ENCODE measurements at regions not wholly inside any gene's neighbourhood (a gene's known extent, or its start where the extent isn't known, plus 50 kb on each side); places are given as distances from the start of the nearest gene placed in this dataset.

- Mint-ChIP-seq H3K27me3 (no peaks in the 10 kb centered on the region), H3K9me3 (no peaks in the 10 kb centered on the region), H3K4me3 (no peak overlapping the region), H3K4me1 (no peaks in the 10 kb centered on the region), H3K36me3 (no peaks in the 10 kb centered on the region), H3K27ac (no peak overlapping the region)
Measured at GRCh38 chr11:38476808-38477575, 1879.0 kb upstream of the RAG2 start.

GRCh38 chr11:38461751-38462150 lies 1863.7 kb upstream of the RAG2 start:
- H3K9me3 Mint-ChIP-seq: peaks cover 4% of the 10 kb centered on the region
- H3K27ac Mint-ChIP-seq: no peak overlapping the region
- no peak overlapping the region for H3K4me3 Mint-ChIP-seq
- no peaks in the 10 kb centered on the region for H3K27me3 Mint-ChIP-seq
- H3K4me1 Mint-ChIP-seq: no peaks in the 10 kb centered on the region
- H3K36me3 Mint-ChIP-seq: no peaks in the 10 kb centered on the region

GRCh38 chr11:38460896-38461295 lies 1862.9 kb upstream of the RAG2 start:
- Mint-ChIP-seq H3K4me1 (no peaks in the 10 kb centered on the region), H3K27ac (no peak overlapping the region), H3K36me3 (no peaks in the 10 kb centered on the region), H3K27me3 (no peaks in the 10 kb centered on the region), H3K9me3 (no peaks in the 10 kb centered on the region), H3K4me3 (no peak overlapping the region)

GRCh38 chr11:38460429-38460828 lies 1862.4 kb upstream of the RAG2 start:
- H3K27me3 Mint-ChIP-seq: no peaks in the 10 kb centered on the region
- no peaks in the 10 kb centered on the region for H3K9me3 Mint-ChIP-seq
- no peak overlapping the region for H3K27ac Mint-ChIP-seq
- H3K36me3 Mint-ChIP-seq: no peaks in the 10 kb centered on the region
- H3K4me3 Mint-ChIP-seq: no peak overlapping the region
- H3K4me1 Mint-ChIP-seq: no peaks in the 10 kb centered on the region

- Mint-ChIP-seq H3K4me1 (no peaks in the 10 kb centered on the region), H3K36me3 (no peaks in the 10 kb centered on the region), H3K27ac (no peak overlapping the region), H3K27me3 (no peaks in the 10 kb centered on the region), H3K4me3 (no peak overlapping the region), H3K9me3 (no peaks in the 10 kb centered on the region)
Measured at GRCh38 chr11:38456371-38456770, 1858.3 kb upstream of the RAG2 start.

- no peak overlapping the region for H3K27ac Mint-ChIP-seq
Measured at GRCh38 chr11:38448284-38448683, 1850.2 kb upstream of the RAG2 start.

GRCh38 chr11:38446336-38446735 lies 1848.3 kb upstream of the RAG2 start:
- Mint-ChIP-seq H3K9me3 (no peaks in the 10 kb centered on the region), H3K4me1 (no peaks in the 10 kb centered on the region)

More at GRCh38 chr11:38448284-38448683, 1850.2 kb upstream of the RAG2 start:
- H3K9me3 Mint-ChIP-seq: no peaks in the 10 kb centered on the region
- H3K27me3 Mint-ChIP-seq: no peaks in the 10 kb centered on the region
- H3K4me1 Mint-ChIP-seq: no peaks in the 10 kb centered on the region
- H3K36me3 Mint-ChIP-seq: no peaks in the 10 kb centered on the region
- H3K4me3 Mint-ChIP-seq: no peak overlapping the region

GRCh38 chr11:38438091-38438490 lies 1840.1 kb upstream of the RAG2 start:
- no peak overlapping the region for H3K4me3 Mint-ChIP-seq
- no peaks in the 10 kb centered on the region for H3K4me1 Mint-ChIP-seq
- no peak overlapping the region for H3K27ac Mint-ChIP-seq
- no peaks in the 10 kb centered on the region for H3K9me3 Mint-ChIP-seq
- no peaks in the 10 kb centered on the region for H3K36me3 Mint-ChIP-seq
- H3K27me3 Mint-ChIP-seq: no peaks in the 10 kb centered on the region

More at GRCh38 chr11:38446336-38446735, 1848.3 kb upstream of the RAG2 start:
- no peak overlapping the region for H3K4me3 Mint-ChIP-seq
- H3K27ac Mint-ChIP-seq: no peak overlapping the region
- H3K36me3 Mint-ChIP-seq: no peaks in the 10 kb centered on the region
- H3K27me3 Mint-ChIP-seq: no peaks in the 10 kb centered on the region

GRCh38 chr11:38425578-38425977 lies 1827.5 kb upstream of the RAG2 start:
- no peaks in the 10 kb centered on the region for H3K36me3 Mint-ChIP-seq
- no peak overlapping the region for H3K27ac Mint-ChIP-seq
- peaks cover 5% of the 10 kb centered on the region for H3K9me3 Mint-ChIP-seq
- no peaks in the 10 kb centered on the region for H3K27me3 Mint-ChIP-seq
- no peaks in the 10 kb centered on the region for H3K4me1 Mint-ChIP-seq
- no peak overlapping the region for H3K4me3 Mint-ChIP-seq

GRCh38 chr11:38423042-38423441 lies 1825.0 kb upstream of the RAG2 start:
- Mint-ChIP-seq H3K4me1 (no peaks in the 10 kb centered on the region), H3K27me3 (no peaks in the 10 kb centered on the region), H3K4me3 (no peak overlapping the region), H3K27ac (no peak overlapping the region), H3K9me3 (peaks cover 10% of the 10 kb centered on the region), H3K36me3 (no peaks in the 10 kb centered on the region)

- Mint-ChIP-seq H3K27me3 (no peaks in the 10 kb centered on the region), H3K36me3 (no peaks in the 10 kb centered on the region), H3K27ac (no peak overlapping the region), H3K4me3 (no peak overlapping the region), H3K4me1 (no peaks in the 10 kb centered on the region), H3K9me3 (peaks cover 21% of the 10 kb centered on the region)
Measured at GRCh38 chr11:38416141-38416540, 1818.1 kb upstream of the RAG2 start.

GRCh38 chr11:38411149-38411548 lies 1813.1 kb upstream of the RAG2 start:
- no peaks in the 10 kb centered on the region for H3K4me1 Mint-ChIP-seq
- H3K27ac Mint-ChIP-seq: no peak overlapping the region
- no peaks in the 10 kb centered on the region for H3K36me3 Mint-ChIP-seq
- peaks cover 13% of the 10 kb centered on the region for H3K9me3 Mint-ChIP-seq
- H3K27me3 Mint-ChIP-seq: no peaks in the 10 kb centered on the region
- no peak overlapping the region for H3K4me3 Mint-ChIP-seq

- Mint-ChIP-seq H3K4me1 (no peaks in the 10 kb centered on the region), H3K27me3 (no peaks in the 10 kb centered on the region), H3K4me3 (no peak overlapping the region), H3K36me3 (no peaks in the 10 kb centered on the region), H3K9me3 (peaks cover 6% of the 10 kb centered on the region), H3K27ac (no peak overlapping the region)
Measured at GRCh38 chr11:38402063-38402462, 1804.0 kb upstream of the RAG2 start.

GRCh38 chr11:38392176-38392575 lies 1794.1 kb upstream of the RAG2 start:
- no peak overlapping the region for H3K27ac Mint-ChIP-seq
- H3K4me3 Mint-ChIP-seq: no peak overlapping the region
- peaks cover 8% of the 10 kb centered on the region for H3K9me3 Mint-ChIP-seq
- H3K27me3 Mint-ChIP-seq: no peaks in the 10 kb centered on the region
- no peaks in the 10 kb centered on the region for H3K36me3 Mint-ChIP-seq
- no peaks in the 10 kb centered on the region for H3K4me1 Mint-ChIP-seq

GRCh38 chr11:38384568-38384967 lies 1786.5 kb upstream of the RAG2 start:
- H3K27me3 Mint-ChIP-seq: no peaks in the 10 kb centered on the region
- H3K9me3 Mint-ChIP-seq: peaks cover 5% of the 10 kb centered on the region
- no peak overlapping the region for H3K4me3 Mint-ChIP-seq
- no peak overlapping the region for H3K27ac Mint-ChIP-seq
- no peaks in the 10 kb centered on the region for H3K36me3 Mint-ChIP-seq
- H3K4me1 Mint-ChIP-seq: no peaks in the 10 kb centered on the region

- H3K9me3 Mint-ChIP-seq: peaks cover 3% of the 10 kb centered on the region
- no peaks in the 10 kb centered on the region for H3K27me3 Mint-ChIP-seq
- H3K4me1 Mint-ChIP-seq: no peaks in the 10 kb centered on the region
- H3K36me3 Mint-ChIP-seq: no peaks in the 10 kb centered on the region
- H3K4me3 Mint-ChIP-seq: no peak overlapping the region
- no peak overlapping the region for H3K27ac Mint-ChIP-seq
Measured at GRCh38 chr11:38365274-38365673, 1767.2 kb upstream of the RAG2 start.

- Mint-ChIP-seq H3K36me3 (no peaks in the 10 kb centered on the region), H3K4me1 (no peaks in the 10 kb centered on the region), H3K9me3 (peaks cover 20% of the 10 kb centered on the region), H3K4me3 (no peak overlapping the region), H3K27me3 (no peaks in the 10 kb centered on the region), H3K27ac (no peak overlapping the region)
Measured at GRCh38 chr11:38356255-38356654, 1758.2 kb upstream of the RAG2 start.

All from activated naive CD4-positive, alpha-beta T cell treated with anti-CD3 and anti-CD28 coated beads, Interleukin-2, amount 50 U/mL, for 24 hours (primary cell).